NCI-H460 (cell line): ENCODE measurements at regions not wholly inside any gene's neighbourhood (a gene's known extent, or its start where the extent isn't known, plus 50 kb on each side); places are given as distances from the start of the nearest gene placed in this dataset.
"Not testable (repeated sequence)": the region's sequence is repeated elsewhere in the genome, so short reads cannot be mapped to it uniquely, and the experiment has no call there.

Source experiments
- DNase-seq: peaks from one replicate; pipeline ENCODE4 v3.0.0-alpha.2; 2016; ENCODE audit warnings: low read depth; ENCODE audit errors: extremely low read depth

GRCh38 chr5:177863822-177864446 is 81.2 kb upstream of the FAM153A start:
- DNase-seq = not testable (repeated sequence)

DNA sequence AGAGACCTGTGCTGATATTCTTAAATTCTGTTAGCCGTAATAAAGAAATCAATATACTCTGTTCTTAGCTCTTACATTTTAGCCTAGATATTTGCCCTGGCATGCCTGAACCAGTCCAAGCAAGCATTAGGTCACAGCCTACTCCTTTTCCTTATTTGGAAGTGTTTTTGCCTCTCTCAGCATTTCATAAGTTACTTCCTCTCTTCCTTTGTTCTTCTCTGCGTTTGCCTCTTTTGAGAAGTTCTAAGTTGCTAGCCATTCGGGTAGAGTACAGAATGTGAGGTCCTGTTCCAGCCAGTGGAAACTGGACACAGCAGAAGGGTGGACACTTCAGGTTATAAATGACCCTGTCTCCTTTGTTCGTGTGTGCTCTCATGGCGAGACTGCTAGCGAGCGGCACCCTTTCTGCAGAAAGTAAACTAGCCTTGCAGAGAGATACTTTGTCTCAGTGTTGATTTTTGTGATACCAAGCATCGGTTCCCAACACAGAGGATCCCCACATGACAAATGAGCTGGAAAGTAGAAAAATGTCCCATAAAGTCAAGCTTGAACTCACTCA is 75.0 kb upstream of the FAM153A start:
- not testable (repeated sequence) for DNase-seq

DNA sequence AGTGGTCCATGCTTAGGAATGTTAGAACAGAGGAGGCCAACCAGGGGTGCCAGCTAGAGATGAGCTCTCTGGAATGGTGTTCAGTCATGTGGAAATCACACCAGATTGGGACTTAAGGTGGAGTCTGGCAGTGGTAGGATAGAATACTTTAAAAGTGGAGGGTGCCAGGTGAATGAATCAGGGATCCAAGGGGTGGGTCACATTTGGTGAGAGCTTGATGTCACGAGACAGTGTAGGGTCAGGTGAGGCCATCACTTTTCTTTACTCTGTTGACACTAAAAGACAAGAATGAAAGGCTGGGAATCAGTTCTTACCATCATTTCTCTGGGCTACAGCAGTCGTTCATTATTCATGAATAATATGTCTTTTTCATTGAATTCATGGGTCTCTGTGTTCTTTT is 73.8 kb upstream of the FAM153A start:
- DNase-seq = not testable (repeated sequence)

- not testable (repeated sequence) for DNase-seq
These were observed 65.2 kb upstream of the FAM153A start for GRCh38 chr5:177847914-177848313.

DNA sequence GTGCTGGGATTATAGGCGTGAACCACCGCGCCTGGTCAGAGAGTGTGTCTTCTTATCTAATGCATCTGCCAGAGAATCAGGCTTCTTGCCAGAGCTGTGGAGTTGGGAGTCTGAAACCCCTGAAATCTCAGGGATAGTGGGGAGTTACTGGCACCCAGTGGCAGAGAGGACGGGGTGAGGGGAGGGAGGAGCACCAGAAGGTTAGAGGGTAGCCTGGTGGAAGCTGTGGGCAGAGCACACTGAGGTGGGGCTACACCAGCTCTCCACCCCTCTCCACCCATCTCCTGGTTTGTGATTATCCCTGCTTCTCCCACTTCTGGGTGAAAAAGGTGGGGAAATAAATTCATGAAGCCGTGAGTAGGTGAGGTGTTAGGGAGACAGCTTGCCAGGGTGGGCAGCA is 63.9 kb upstream of the FAM153A start:
- DNase-seq = not testable (repeated sequence)

- not testable (repeated sequence) for DNase-seq
These were observed 63.2 kb upstream of the FAM153A start for GRCh38 chr5:177845906-177846305.

- not testable (repeated sequence) for DNase-seq
These were observed 53.5 kb upstream of the FAM153A start for GRCh38 chr5:177836191-177836590.
